Caco-2 (cell line): ENCODE measurements at regions not wholly inside any gene's neighbourhood (a gene's known extent, or its start where the extent isn't known, plus 50 kb on each side); places are given as distances from the start of the nearest gene placed in this dataset.

Experiments
- BruUV-seq: library from RNA; stranded (reverse); fragments of 400-500 nt; replicated peaks from 2 replicates; lab custom pipeline; 2021; lab: Mats Ljungman, UMichigan
- CTCF ChIA-PET: fragments of 300-600 bp; sonication (Branson Sonifier 250); formaldehyde crosslinking; loops from one replicate; lab custom pipeline; 2022; ENCODE audit warnings: antibody characterized with exemption; lab: Charles Lee
- POLR2A ChIA-PET: fragments of 300-600 bp; sonication (Branson Sonifier 250); formaldehyde crosslinking; loops from one replicate; lab custom pipeline; 2022; ENCODE audit warnings: antibody characterized with exemption; lab: Charles Lee
- DNase-seq, 2 experiments: peaks; one replicate each; pipeline versions ENCODE4 v3.0.0 to v3.0.0-alpha.2; 2020 to 2022
- H3K27me3 ChIP-seq: replicated peaks from 2 replicates; pipeline ENCODE4 v1.6.0; 2011; ENCODE audit warnings: low read length; ENCODE audit not compliant: control insufficient read depth, insufficient read depth
- H3K36me3 ChIP-seq: 2 replicates; pipeline ENCODE4 v1.5.1; 2011; ENCODE audit warnings: low read length; ENCODE audit not compliant: control insufficient read depth, insufficient read depth
- H3K4me1 ChIP-seq: fragments of 250-450 bp; sonication (Bioruptor Pico); 2 replicates; pipeline ENCODE4 v1.5.1; 2020; ENCODE audit warnings: mild to moderate bottlenecking
- H3K4me3 ChIP-seq: 2 replicates; pipeline ENCODE4 v1.5.1; 2011; ENCODE audit warnings: low read depth, mild to moderate bottlenecking, control low read depth, low read length
- H3K9me3 ChIP-seq: fragments of 250-450 bp; sonication (Bioruptor Pico); 2 replicates; pipeline ENCODE4 v1.5.1; 2020; ENCODE audit warnings: mild to moderate bottlenecking, moderate library complexity
- H3K27ac Mint-ChIP-seq: one replicate; pipeline ENCODE4 v1.8.0; 2022; ENCODE audit warnings: mixed read lengths; ENCODE audit not compliant: unreplicated experiment
- H3K27me3 Mint-ChIP-seq: one replicate; pipeline ENCODE4 v1.8.0; 2022; ENCODE audit warnings: mixed read lengths; ENCODE audit not compliant: insufficient read depth, unreplicated experiment
- H3K36me3 Mint-ChIP-seq: one replicate; pipeline ENCODE4 v1.8.0; 2022; ENCODE audit warnings: mild to moderate bottlenecking, mixed read lengths; ENCODE audit not compliant: insufficient read depth, unreplicated experiment
- H3K4me1 Mint-ChIP-seq: one replicate; pipeline ENCODE4 v1.8.0; 2022; ENCODE audit warnings: low read depth, mixed read lengths; ENCODE audit not compliant: unreplicated experiment
- H3K4me3 Mint-ChIP-seq: one replicate; pipeline ENCODE4 v1.8.0; 2022; ENCODE audit warnings: mild to moderate bottlenecking, moderate library complexity, mixed read lengths; ENCODE audit not compliant: unreplicated experiment
- H3K9me3 Mint-ChIP-seq: one replicate; pipeline ENCODE4 v1.8.0; 2022; ENCODE audit warnings: mixed read lengths; ENCODE audit not compliant: unreplicated experiment
- intact Hi-C: fragments of 100-400 bp; cut with micrococcal nuclease; formaldehyde crosslinking; loops from one replicate; pipeline ENCODE4 v1.10.0; 2022; ENCODE audit not compliant: unreplicated experiment
- TF ChIP-seq, protein P1 (sequence below), 2 experiments: fragments of 200-600 bp in 1 of 2; IDR thresholded peaks; 1 replicate in 1 of 2; 2 replicates in 1 of 2; pipeline versions ENCODE4 v1.5.1 to v1.8.0; 2011 to 2022; ENCODE audit warnings: antibody characterized with exemption in 1 of 2, control low read depth in 1 of 2, inconsistent platforms in 1 of 2, low read depth in 1 of 2, low read length in 1 of 2, mild to moderate bottlenecking in 1 of 2, moderate library complexity in 1 of 2; ENCODE audit not compliant: insufficient read depth in 1 of 2, severe bottlenecking in 1 of 2, unreplicated experiment in 1 of 2

DNA sequence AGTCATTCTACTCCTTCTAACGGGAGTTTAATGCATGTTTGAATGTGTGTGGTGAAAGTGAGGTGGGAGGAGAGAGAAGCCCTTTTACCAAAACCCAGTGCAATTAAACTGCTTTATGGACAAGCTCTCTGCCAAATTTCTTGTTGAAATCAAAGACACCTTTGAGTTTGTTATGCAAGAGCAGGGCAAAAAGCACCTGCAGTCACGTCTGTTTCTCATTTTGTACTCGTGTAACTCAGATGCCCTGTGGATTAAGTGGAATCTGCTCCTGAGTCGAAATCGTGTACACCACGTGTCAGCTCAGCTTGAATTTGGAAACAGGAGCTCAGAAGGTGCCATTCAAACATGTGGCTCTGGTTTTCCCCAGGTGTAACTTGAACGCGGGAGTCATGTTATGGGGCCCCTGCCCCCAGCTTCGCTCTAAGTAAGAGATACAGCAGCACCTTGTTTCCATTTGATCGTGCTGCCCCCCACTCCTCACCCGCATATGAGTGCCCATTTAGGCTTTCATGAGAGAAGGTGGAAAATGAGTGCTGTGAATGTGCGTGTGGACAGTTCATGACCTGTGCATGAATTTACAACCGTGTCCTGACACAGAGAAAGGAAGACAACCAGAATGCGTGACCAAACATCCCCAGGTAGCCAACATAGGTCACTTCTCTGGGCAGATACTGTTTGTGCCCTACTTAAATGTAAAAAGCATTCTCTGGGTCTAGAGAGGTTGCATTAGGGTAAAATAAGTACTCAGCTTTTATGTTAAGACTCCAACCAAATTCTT, 347.0 kb upstream of the SLC30A5 start:
- Histone ChIP-seq H3K9me3 (no peaks in the 10 kb centered on the region), H3K4me1 (0 out of 2 replicates have a peak, but pooled peaks cover 3% of the 10 kb centered on the region), H3K36me3 (no peaks in the 10 kb centered on the region), H3K27me3 (no peaks in the 10 kb centered on the region), H3K4me3 (no peak overlapping the region)
- intact Hi-C loops = loop anchor here (10.0 kb wide), 1 partner anchor 462 kb away; no protein-coding TSS in a partner anchor
- ChIA-PET CTCF (interaction anchor here (0.9 kb wide), 1 partner anchor 367 kb away, joined by 6 read pairs; no protein-coding TSS in a partner anchor), POLR2A (interaction anchor here (0.6 kb wide), 1 partner anchor 375 kb away, joined by 3 read pairs; no protein-coding TSS in a partner anchor)
- Mint-ChIP-seq H3K27ac (peak overlapping the region; percentile 15), H3K4me3 (no peak overlapping the region), H3K27me3 (no peaks in the 10 kb centered on the region), H3K9me3 (no peaks in the 10 kb centered on the region), H3K4me1 (no peaks in the 10 kb centered on the region), H3K36me3 (no peaks in the 10 kb centered on the region)
- no TSS peak for BruUV-seq
- peak in 1 of 2 experiments; percentile 28 for DNase-seq
- TF ChIP-seq, protein P1, sequence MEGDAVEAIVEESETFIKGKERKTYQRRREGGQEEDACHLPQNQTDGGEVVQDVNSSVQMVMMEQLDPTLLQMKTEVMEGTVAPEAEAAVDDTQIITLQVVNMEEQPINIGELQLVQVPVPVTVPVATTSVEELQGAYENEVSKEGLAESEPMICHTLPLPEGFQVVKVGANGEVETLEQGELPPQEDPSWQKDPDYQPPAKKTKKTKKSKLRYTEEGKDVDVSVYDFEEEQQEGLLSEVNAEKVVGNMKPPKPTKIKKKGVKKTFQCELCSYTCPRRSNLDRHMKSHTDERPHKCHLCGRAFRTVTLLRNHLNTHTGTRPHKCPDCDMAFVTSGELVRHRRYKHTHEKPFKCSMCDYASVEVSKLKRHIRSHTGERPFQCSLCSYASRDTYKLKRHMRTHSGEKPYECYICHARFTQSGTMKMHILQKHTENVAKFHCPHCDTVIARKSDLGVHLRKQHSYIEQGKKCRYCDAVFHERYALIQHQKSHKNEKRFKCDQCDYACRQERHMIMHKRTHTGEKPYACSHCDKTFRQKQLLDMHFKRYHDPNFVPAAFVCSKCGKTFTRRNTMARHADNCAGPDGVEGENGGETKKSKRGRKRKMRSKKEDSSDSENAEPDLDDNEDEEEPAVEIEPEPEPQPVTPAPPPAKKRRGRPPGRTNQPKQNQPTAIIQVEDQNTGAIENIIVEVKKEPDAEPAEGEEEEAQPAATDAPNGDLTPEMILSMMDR (IDR thresholded peaks at IDR 0.05; ENCODE audit: insufficient read depth in 1 of 2, low read depth in 1 of 2, low read length in 1 of 2, severe bottlenecking in 1 of 2, unreplicated experiment in 1 of 2) = no peak

DNA sequence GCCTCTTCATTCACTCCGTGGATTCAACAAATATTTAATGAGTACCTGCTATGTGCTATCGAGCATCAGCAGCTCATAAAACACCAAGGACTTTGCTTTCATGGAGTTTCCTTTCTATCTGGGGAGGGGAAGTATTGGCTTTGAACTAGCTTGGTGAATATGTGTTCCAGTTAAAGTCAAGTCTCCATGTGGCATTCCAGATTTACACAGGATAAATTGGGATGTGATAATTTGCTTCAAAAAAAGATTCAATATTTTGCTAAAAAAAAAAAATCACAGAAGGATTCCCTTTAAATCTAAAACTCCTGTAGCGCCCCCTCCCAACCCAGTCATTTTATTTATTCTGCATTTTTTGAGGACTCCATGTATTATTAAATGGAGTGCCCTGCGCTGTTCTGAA, 346.3 kb upstream of the SLC30A5 start:
- Mint-ChIP-seq H3K4me3 (no peak overlapping the region), H3K36me3 (no peaks in the 10 kb centered on the region), H3K27ac (no peak overlapping the region), H3K9me3 (no peaks in the 10 kb centered on the region), H3K27me3 (no peaks in the 10 kb centered on the region), H3K4me1 (no peaks in the 10 kb centered on the region)
- CTCF ChIA-PET = interaction anchor here (0.9 kb wide), 1 partner anchor 368 kb away, joined by 6 read pairs; no protein-coding TSS in a partner anchor
- Histone ChIP-seq H3K27me3 (no peaks in the 10 kb centered on the region), H3K36me3 (no peaks in the 10 kb centered on the region), H3K4me1 (0 out of 2 replicates have a peak, but pooled peaks cover 3% of the 10 kb centered on the region), H3K9me3 (no peaks in the 10 kb centered on the region), H3K4me3 (no peak overlapping the region)
- POLR2A ChIA-PET = interaction anchor here (0.6 kb wide), 1 partner anchor 376 kb away, joined by 3 read pairs; no protein-coding TSS in a partner anchor
- TF ChIP-seq, protein P1 (IDR thresholded peaks at IDR 0.05; ENCODE audit: insufficient read depth in 1 of 2, low read depth in 1 of 2, low read length in 1 of 2, severe bottlenecking in 1 of 2, unreplicated experiment in 1 of 2) = no peak
- BruUV-seq = no TSS peak
- intact Hi-C loops = loop anchor here (10.0 kb wide), 1 partner anchor 463 kb away; no protein-coding TSS in a partner anchor
- peak in 1 of 2 experiments; percentile 12 for DNase-seq

DNA sequence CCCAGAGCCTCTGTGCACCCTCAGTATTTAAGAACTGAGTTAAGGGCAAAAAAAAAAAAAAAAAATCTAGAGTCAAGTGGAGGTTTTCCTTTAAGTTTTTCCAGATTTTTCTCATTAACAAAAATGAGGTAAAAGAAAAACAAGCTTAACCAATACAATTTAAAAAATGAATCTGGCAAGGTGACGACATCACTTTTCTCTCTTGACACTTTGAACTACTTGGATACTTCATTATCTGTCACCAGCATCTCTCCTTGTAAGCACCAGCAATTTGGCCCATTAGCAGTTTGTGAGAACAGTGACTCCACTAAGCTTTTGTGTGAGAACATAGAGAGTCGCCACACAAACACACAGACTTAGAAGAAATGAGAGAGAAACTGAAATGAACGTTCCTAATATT, 345.7 kb upstream of the SLC30A5 start:
- Mint-ChIP-seq H3K27me3 (no peaks in the 10 kb centered on the region), H3K36me3 (no peaks in the 10 kb centered on the region), H3K4me1 (no peaks in the 10 kb centered on the region), H3K9me3 (no peaks in the 10 kb centered on the region), H3K27ac (no peak overlapping the region), H3K4me3 (no peak overlapping the region)
- intact Hi-C loops = loop anchor here (10.0 kb wide), 1 partner anchor 463 kb away; no protein-coding TSS in a partner anchor
- ChIA-PET CTCF (no interaction called here), POLR2A (no interaction called here)
- no peak for DNase-seq
- TF ChIP-seq, protein P1 (IDR thresholded peaks at IDR 0.05; ENCODE audit: insufficient read depth in 1 of 2, low read depth in 1 of 2, low read length in 1 of 2, severe bottlenecking in 1 of 2, unreplicated experiment in 1 of 2) = no peak
- no peaks in the 10 kb centered on the region for H3K27me3 ChIP-seq
- H3K36me3 ChIP-seq = no peaks in the 10 kb centered on the region
- H3K4me3 ChIP-seq = no peak overlapping the region
- 0 out of 2 replicates have a peak, but pooled peaks cover 3% of the 10 kb centered on the region for H3K4me1 ChIP-seq
- H3K9me3 ChIP-seq = no peaks in the 10 kb centered on the region
- no TSS peak for BruUV-seq
